CD4-positive, alpha-beta T cell treated with Interleukin-15 for 4 hours (primary cell): ENCODE measurements at regions not wholly inside any gene's neighbourhood (a gene's known extent, or its start where the extent isn't known, plus 50 kb on each side); places are given as distances from the start of the nearest gene placed in this dataset.

ENCODE experiments used
- DNase-seq: peaks from one replicate; pipeline ENCODE4 v3.0.0-alpha.2; 2020; ENCODE audit warnings: low spot score

DNA sequence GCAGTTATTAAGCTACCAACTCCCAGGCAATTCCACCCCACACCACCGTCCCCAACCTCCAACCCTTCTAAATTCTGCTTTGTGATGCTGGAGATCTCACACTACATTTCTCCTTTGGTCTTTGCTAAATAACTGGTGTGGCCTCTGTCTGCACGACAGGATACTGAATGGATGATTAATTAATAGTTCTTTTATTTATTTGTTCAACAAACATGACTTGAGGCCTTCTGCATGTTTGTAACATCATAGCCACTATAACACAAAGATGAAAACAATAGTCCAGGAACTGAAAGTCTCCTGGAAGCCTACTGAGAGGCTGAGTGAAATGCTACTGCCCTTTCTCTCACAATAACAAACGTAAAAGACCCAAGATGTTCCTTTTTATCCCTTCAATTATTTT is 609.5 kb upstream of the UBE2E2 start:
- no peak for DNase-seq

DNA sequence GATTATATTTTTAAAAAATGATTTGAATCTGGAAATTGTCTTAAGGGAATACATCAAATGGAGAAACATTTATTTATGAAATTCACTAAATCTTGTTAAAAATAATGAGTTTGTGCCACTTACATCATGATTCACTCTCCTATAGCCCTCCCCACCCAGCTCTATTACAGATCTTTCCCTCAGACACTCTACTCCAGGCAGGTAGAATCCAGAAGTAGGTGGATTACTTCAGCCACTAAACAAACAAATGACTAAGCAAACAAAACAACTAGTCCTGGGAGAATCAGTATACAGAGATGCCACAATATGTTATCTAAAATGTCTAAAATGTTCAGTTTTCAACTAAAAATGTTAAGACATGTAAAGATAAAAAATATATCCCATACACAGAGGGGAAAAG is 608.1 kb upstream of the UBE2E2 start:
- no peak for DNase-seq

- no peak for DNase-seq
Observed at GRCh38 chr3:22606461-22606860, 596.7 kb upstream of the UBE2E2 start.

GRCh38 chr3:22606938-22607337 is 596.2 kb upstream of the UBE2E2 start:
- no peak for DNase-seq

DNA sequence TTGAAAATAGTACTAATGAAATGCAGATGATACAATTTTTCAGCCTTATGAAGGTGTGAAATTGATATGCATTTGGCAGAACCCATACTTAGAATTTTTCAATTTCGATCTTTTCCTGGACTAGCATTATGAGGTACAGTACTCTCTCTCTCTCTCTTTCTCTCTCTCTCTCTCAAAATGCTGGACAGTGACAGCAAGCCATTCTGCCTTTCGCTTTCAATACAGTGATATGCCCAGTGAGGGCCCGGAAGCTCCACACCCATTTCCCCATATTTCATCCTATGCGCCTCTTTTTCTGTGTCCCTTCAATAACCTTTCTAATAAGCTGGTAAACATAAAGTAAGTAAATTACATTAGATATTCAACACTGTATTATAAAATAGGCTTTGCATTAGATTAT is 595.0 kb upstream of the UBE2E2 start:
- DNase-seq, result no peak

DNA sequence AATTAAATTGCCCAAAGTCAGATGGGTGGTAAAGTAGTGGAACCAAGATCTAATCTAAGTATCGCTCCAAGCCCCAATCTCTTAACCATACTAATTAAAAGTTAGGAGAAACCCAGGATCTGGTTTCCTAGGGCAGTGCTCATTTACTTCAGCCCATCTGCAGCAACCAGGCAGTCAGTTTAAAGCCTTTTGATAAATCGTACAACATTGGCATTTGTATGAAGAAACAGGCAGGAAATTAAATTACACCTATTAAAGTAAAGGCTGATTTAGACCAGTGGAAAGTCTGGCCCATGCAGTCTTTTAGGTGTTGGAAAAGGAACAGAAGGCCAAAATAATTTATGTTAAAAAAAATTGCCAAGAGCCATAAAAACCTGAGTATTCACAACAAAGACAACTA is 594.4 kb upstream of the UBE2E2 start:
- DNase-seq, result no peak

DNA sequence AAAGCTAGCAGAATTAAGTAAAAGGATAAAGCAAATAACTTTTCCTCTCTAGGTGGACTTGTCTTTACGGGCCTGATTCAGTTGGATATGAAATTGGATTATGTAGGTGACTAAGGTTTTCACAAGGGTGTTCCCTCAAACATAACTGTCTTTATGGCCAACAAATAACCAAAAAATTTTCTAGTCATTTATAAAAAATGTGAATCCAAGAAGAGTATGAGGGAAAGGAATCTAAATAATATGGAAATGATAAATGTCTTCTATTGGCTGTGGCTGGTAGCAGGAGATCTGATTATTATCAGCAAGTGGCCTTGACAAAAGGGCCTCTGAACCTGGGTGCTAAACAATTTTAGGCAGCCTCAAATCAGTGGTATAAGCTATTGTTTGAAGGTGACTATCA is 594.0 kb upstream of the UBE2E2 start:
- no peak for DNase-seq

- no peak for DNase-seq
Observed at GRCh38 chr3:22612927-22613326, 590.2 kb upstream of the UBE2E2 start.

- DNase-seq, result no peak
Observed at GRCh38 chr3:22615790-22616189, 587.3 kb upstream of the UBE2E2 start.

- no peak for DNase-seq
Observed at GRCh38 chr3:22617372-22617771, 585.8 kb upstream of the UBE2E2 start.

DNA sequence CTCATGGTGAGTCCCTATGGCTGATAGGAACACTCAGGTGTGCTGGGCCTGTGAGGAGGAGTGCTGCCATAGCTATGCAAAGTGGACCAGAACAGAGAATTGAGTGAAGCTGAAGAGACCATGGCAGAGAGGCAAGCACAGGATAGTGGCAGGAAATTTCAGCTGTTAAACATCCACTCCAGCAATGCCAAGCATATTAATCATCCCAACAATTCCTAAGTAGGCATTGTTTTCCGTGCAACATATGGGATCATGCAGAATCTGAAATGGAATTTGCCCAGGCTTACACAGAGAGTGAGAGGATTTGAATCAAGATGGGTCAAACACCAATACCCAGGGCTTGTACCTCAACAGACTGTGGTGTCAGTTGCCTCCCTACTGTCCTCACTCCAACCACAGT is 582.6 kb upstream of the UBE2E2 start:
- no peak for DNase-seq

- no peak for DNase-seq
Observed at GRCh38 chr3:22621205-22621809, 581.8 kb upstream of the UBE2E2 start.

GRCh38 chr3:22627993-22628499 is 575.1 kb upstream of the UBE2E2 start:
- DNase-seq, result no peak

DNA sequence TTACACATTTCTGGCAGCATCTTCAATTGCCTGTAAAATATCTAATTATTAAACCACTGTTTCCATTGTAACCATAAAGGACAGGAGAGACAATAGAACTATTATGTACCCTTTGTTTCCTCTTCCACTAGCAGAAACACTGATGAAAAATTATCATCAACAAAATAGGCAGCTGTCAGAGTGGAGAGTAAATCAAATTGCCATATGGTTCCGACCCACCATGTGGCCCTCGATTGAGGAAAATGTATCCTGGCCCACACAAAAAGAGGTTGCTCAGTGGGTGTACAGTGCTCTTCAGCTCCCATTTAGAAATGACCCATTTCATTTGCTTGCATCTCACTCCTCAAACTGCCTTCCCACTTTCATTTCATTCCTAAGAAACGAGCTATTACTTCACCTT is 570.6 kb upstream of the UBE2E2 start:
- DNase-seq, result no peak

GRCh38 chr3:22634433-22634832 is 568.7 kb upstream of the UBE2E2 start:
- no peak for DNase-seq

DNA sequence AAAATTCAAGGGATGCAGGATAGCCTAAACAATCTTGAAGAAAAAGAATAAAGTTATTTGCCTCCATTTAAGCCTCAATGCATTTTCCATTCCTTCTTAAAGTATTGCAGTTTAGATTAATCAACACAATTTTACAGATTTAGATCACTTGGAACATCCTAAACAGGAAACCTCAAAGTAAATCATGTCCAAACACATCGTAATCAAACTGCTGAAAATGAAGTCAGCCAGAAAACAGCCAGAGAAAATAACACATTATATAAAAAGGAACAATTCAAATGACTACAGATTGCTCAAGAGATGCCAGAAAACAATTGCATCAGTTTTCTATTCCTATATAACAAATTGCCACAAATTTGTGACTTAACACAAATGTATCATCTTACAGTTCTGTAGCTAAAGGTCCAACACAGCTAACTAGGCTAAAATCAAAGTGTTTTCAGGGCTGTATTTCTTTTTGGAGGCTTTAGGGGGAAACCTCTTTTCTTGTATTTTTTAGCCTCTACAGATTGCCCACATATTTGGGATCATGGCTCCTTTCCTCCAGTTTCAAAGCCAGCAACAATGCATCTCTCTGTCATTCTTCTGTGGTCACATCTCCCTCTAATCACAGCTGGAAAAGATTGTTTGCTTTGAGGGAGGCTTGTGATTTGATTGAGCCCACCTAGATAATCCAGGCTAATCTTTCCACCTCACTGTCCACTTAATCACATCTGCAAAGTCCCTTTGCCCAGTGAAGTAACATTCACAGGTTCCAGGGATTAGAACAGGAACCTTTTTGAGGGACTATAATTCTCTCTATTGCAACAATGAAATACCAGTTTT is 543.3 kb upstream of the UBE2E2 start:
- no peak for DNase-seq

DNA sequence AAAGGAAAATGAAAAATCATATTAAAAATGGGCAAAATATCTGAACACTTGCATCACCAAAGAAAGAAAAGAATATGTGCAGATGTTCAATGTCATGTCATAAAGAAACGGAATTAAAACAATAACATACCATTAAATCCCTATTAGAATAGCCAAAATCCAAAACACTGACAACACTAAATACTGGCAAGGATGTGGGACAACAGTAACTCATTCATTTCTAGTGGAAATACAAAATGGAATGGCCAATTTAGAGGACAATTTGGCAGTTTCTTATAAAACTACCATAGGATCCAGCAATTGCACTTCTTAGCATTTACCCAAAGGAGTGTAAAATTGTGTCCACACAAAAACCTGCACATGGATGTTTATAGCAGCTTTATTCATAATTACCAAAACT is 542.5 kb upstream of the UBE2E2 start:
- DNase-seq, result no peak

DNA sequence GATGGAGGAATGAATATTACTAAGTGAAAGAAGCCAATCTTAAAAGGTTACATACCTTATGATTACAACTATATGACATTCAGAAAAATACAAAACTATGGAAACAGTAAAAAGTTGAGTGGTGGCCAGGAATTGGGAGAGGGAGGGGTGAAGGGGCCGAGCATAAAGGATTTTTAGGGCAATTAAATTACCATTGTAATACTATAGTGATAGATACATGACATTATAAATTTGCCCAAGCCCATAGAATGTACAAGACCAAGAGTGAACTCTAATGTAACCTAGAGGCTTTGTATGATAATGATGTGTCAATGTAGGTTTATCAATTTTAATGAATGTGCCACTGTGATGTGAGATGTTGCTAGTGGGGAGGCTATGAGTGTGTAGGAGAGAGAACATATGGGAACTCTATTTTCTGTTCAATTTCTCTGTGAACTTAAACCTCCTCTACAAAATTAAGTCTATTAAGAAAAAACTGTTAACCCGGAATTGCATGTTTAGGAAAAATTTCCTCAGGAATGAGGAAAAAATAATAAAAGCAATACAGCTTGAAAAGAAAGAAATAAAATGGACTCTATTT is 541.9 kb upstream of the UBE2E2 start:
- DNase-seq, result no peak

- DNase-seq, result no peak
Observed at GRCh38 chr3:22665528-22665927, 537.6 kb upstream of the UBE2E2 start.

- no peak for DNase-seq
Observed at GRCh38 chr3:22666736-22667135, 536.4 kb upstream of the UBE2E2 start.

- no peak for DNase-seq
Observed at GRCh38 chr3:22671848-22672247, 531.3 kb upstream of the UBE2E2 start.

DNA sequence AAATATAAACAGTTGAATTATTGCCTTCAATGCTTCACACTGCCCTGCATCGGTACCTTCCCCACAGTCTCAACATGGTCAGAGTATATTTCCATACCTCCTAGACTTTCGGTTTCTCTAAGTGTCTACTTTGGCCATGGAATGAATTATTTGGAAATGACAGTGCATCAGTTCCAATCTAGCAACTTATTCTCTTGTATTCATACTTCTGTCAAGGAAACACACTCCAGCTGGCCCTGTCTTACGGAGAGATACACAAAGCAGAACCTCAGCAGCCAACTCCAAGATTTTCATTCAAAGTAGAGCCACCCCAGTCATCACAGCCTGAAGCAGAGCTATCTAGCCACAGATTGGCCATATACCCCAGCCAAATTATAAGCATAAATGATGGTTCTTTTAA is 518.4 kb upstream of the UBE2E2 start:
- no peak for DNase-seq

DNA sequence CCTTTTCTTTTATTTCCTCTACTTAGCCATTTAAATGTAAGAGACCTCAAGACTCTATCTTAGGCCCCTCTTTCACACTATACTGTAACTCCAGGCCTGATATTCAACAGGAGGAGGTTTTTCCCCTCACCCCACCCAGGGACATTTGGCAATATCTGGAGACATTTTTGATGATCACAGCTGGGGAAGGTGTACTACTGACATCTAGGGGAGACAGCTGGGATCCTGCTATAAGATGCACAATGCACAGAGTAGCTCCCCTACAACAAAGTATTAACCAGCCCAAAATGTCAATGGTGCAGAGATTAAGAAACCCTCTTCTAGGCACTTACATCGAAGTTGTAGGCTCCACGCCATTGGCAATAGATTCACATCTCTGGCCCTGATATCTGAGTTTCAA is 517.5 kb upstream of the UBE2E2 start:
- no peak for DNase-seq
